DMS79 (cell line): ENCODE measurements at regions not wholly inside any gene's neighbourhood (a gene's known extent, or its start where the extent isn't known, plus 50 kb on each side); places are given as distances from the start of the nearest gene placed in this dataset.
"Not testable (repeated sequence)": the region's sequence is repeated elsewhere in the genome, so short reads cannot be mapped to it uniquely, and the experiment has no call there.

Experiments used
- DNase-seq: peaks from one replicate; lab custom pipeline; 2025; lab: John Stamatoyannopoulos, UW

GRCh38 chr6:19156443-19156842 is 680.7 kb upstream of the ID4 start:
- DNase-seq: no peak

DNA sequence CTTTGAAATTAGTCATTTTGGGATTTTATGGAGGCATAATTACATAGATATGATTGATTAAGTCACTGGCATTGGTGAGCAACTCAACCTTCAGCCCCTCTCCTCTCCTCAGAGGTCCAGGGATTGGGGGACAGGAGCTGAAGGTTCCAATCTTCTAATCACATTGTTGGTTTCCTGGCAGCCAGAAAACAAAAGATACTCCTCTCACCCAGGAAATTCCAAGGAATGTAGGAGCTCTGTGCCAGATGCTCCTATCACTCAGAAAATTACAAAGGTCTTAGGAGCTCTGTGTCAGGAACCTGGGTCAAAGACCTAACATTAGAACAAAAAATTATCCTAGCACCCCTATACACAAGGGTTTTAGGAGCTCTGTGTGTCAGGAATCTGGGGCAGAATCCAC is 679.7 kb upstream of the ID4 start:
- DNase-seq: no peak

- DNase-seq: no peak
Measured at GRCh38 chr6:19158586-19158985, 678.6 kb upstream of the ID4 start.

DNA sequence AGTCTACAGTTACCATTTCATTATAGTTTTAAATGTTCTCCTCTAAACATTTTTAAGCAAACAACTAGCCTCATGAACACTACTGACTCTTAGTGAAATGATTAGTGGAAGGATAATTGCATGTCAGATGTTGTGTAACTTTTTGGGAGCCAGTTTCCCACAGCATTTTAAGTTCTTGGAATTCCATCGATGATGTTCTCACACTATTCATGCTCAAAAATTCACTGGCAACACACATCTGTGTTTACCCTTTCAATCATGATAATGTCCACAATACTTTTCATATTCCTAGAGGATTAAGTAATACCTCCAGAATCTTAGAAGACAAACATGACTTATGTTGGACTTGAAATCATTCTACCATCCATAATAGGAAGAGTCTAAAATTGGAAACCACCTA is 678.1 kb upstream of the ID4 start:
- no peak for DNase-seq

- DNase-seq: no peak
Measured at GRCh38 chr6:19159561-19159960, 677.6 kb upstream of the ID4 start.

- DNase-seq: no peak
Measured at GRCh38 chr6:19160081-19160730, 677.0 kb upstream of the ID4 start.

GRCh38 chr6:19167251-19167650 is 669.9 kb upstream of the ID4 start:
- no peak for DNase-seq

- DNase-seq: no peak
Measured at GRCh38 chr6:19169366-19169765, 667.8 kb upstream of the ID4 start.

- no peak for DNase-seq
Measured at GRCh38 chr6:19175023-19175422, 662.1 kb upstream of the ID4 start.

DNA sequence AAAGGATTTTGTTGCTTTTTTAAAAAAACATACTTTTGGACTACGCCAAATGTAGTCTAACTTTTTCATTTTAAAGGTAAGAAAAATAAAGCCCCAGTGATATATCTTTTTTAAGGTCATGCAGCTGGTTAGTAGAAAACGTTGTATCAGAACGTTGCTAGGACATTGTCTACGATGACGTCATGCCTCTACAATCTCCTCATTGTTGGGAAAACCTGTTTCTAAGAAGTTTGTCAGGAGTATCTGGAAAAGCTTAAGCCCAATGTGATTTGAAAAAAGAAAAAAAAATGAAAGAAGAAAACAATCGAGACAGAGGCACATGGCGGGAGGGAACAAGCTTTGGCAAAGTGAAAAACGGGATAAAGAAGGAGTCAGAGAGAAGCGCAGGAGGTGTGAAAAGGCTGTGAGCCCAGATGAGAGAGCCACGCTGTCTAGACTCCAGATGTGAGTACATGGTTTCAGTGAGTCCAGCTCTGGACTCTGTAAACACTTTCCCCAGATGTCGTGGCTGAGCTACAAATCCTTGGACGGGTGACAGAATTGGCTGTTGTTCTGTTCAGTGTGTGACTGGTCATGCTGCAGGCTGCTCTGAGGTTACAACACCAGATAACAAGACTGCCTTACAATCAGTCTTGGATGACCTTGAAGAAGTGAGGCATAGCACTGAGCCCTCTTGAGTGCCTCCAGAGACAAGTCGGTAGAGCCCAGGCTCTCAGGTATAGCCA is 656.7 kb upstream of the ID4 start:
- no peak for DNase-seq

DNA sequence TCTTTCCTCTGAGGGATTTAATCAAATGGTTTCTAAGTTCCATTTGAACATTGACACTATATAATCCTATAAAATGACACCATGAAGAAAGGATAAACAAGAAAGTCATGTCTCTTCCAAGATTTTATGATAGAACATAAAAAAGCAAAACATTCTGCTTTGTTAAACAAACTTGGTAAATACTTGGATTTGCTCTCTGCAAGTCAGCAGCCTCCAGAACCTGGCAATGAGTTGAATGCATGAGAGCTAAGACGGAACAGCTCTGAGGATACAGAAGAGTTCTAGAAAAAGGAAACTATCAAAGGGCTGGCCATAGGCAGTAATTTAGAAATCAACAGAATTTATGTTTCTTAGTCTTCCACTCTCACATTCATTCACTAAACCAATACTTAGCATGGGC is 656.0 kb upstream of the ID4 start:
- DNase-seq: no peak

GRCh38 chr6:19193624-19194023 is 643.5 kb upstream of the ID4 start:
- no peak for DNase-seq

- no peak for DNase-seq
Measured at GRCh38 chr6:19204445-19204844, 632.7 kb upstream of the ID4 start.

- no peak for DNase-seq
Measured at GRCh38 chr6:19205076-19205475, 632.1 kb upstream of the ID4 start.

- no peak for DNase-seq
Measured at GRCh38 chr6:19209202-19209601, 628.0 kb upstream of the ID4 start.

DNA sequence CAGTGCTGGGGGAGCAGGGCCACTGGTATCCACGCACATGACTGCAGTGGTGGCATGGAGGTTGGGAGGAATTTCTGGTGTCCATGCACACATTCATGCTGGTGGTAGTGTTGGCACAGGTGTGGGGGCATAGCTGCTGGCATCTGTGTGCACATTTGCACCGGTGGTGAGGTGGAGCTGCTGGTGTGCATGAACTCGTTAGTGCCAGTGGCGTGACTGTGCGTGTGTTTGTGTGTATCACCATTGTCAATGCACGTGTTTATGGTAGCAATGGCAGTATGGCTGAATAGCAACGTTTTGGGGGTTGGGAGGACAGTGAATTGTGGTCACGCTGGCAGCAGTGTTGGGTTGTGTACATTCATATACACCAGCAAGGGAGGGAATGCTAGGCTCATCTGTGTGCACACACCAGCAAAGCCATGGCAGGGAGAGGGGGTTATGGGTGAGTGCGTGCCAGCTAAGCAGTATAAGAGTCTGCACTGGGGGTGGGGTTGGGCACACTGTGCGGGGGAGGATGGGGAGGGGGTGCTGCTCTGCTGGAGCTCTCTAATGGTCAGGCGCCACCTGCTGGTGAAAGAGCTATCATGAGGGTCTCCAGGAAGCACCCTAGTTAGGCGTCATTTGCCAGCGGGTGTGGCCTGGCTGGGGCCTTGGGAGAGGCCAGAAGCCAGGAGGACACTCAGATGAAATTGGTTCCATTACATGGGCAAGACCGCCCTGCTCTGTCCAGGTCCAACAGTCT is 626.1 kb upstream of the ID4 start:
- DNase-seq: no peak

DNA sequence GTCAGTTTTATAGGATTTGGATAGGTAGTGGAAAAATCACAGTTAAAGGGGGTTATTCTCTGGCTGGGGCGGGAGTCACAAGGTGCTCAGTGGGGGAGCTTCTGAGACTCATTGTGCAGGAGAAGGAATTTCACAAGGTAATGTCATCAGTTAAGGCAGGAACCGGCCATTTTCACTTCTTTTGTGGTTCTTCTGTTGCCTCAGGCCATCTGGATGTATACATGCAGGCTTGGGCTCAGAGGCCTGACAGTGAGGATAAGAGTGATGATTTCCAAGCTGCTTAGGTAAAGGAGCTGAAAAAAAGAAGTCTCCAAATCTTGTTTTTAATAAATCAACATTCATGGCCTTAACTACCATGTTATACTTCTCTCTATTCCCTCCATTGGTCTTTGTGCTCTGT is 622.9 kb upstream of the ID4 start:
- DNase-seq: no peak

GRCh38 chr6:19219931-19220330 is 617.2 kb upstream of the ID4 start:
- DNase-seq: no peak

- no peak for DNase-seq
Measured at GRCh38 chr6:19231878-19232561, 605.1 kb upstream of the ID4 start.

- DNase-seq: no peak
Measured at GRCh38 chr6:19245656-19246055, 591.5 kb upstream of the ID4 start.

GRCh38 chr6:19247181-19247580 is 590.0 kb upstream of the ID4 start:
- not testable (repeated sequence) for DNase-seq

- DNase-seq: not testable (repeated sequence)
Measured at GRCh38 chr6:19256123-19256522, 581.0 kb upstream of the ID4 start.

- no peak for DNase-seq
Measured at GRCh38 chr6:19261642-19262041, 575.5 kb upstream of the ID4 start.
